GM12892 (cell line): ENCODE measurements at regions not wholly inside any gene's neighbourhood (a gene's known extent, or its start where the extent isn't known, plus 50 kb on each side); places are given as distances from the start of the nearest gene placed in this dataset.
"Not testable (repeated sequence)": the region's sequence is repeated elsewhere in the genome, so short reads cannot be mapped to it uniquely, and the experiment has no call there.

ENCODE experiments used
- DNase-seq: peaks from one replicate; pipeline ENCODE4 v3.0.0; 2011; ENCODE audit not compliant: insufficient read length
- FAIRE-seq: peaks from 2 replicates; lab custom pipeline; 2011; peaks lifted over from hg19 to GRCh38; lab: Jason Lieb, UNC
- POLR2A ChIP-seq: IDR thresholded peaks from 2 replicates; pipeline ENCODE4 v1.6.1; 2011; ENCODE audit warnings: low read depth, low read length, control low read depth
- POLR2AphosphoS5 ChIP-seq: IDR thresholded peaks from 2 replicates; pipeline ENCODE4 v1.6.1; 2011; ENCODE audit warnings: low read depth, low read length, control low read depth
- TAF1 ChIP-seq: IDR thresholded peaks from 2 replicates; pipeline ENCODE4 v1.6.1; 2011; ENCODE audit warnings: low read depth, mild to moderate bottlenecking, control low read depth, low read length, borderline replicate concordance

DNA sequence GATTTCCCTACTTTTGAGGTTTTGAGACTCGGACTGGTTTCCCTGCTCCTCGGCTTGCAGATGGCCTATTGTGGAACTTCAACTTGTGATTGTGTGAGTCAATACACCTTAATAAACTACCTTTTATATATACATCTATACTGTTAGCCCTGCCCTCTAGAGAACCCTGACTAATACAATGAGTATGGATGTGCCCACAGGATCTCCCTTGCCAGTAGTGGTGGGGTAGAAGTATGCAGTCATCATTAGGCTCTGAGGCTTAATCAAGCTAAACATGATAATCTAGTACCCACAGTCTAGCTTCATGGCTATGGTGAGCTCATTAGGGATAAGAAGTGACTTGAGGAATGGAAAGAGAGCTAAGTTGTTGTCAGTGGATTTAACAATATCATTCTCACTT, 412.8 kb upstream of the PTGER4 start:
- FAIRE-seq (no peak), DNase-seq (no peak)
- TF ChIP-seq TAF1 (no peak), POLR2AphosphoS5 (no peak), POLR2A (no peak)

GRCh38 chr5:40261984-40262383, 417.7 kb upstream of the PTGER4 start:
- DNase-seq (no peak), FAIRE-seq (no peak)
- no peak for TF ChIP-seq TAF1
- no peak for TF ChIP-seq POLR2A
- no peak for TF ChIP-seq POLR2AphosphoS5

DNA sequence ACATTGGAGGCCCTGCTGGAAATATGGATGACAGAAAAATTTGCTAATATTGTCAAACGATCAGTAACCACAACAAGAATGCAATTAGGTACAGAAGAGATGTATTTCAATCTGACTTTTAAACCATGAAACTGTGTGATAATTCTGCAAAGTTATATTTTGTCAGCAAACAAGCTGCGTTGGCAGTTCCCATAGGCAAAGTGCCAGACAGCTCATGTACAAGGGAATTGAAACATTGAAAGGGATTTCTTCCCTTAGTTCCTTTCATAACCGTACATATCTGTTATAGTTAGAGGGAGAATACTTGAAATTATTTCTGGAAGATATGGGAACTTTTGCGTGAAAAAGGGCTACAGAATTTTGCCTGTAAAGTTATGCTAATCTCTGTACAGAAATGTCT, 419.4 kb upstream of the PTGER4 start:
- TF ChIP-seq POLR2AphosphoS5 (no peak), TAF1 (no peak), POLR2A (no peak)
- DNase-seq = no peak
- FAIRE-seq = no peak

- DNase-seq = no peak
- no peak for FAIRE-seq
- TF ChIP-seq POLR2AphosphoS5 (no peak), TAF1 (no peak), POLR2A (no peak)
Measured at GRCh38 chr5:40258222-40258621, 421.5 kb upstream of the PTGER4 start.

GRCh38 chr5:40240671-40241070, 439.0 kb upstream of the PTGER4 start:
- no peak for TF ChIP-seq TAF1
- TF ChIP-seq POLR2A = no peak
- TF ChIP-seq POLR2AphosphoS5 = no peak
- DNase-seq (no peak), FAIRE-seq (no peak)

GRCh38 chr5:40240111-40240510, 439.6 kb upstream of the PTGER4 start:
- DNase-seq = no peak
- no peak for TF ChIP-seq TAF1
- no peak for TF ChIP-seq POLR2AphosphoS5
- no peak for TF ChIP-seq POLR2A
- no peak for FAIRE-seq

- DNase-seq (no peak), FAIRE-seq (no peak)
- no peak for TF ChIP-seq TAF1
- no peak for TF ChIP-seq POLR2AphosphoS5
- TF ChIP-seq POLR2A = no peak
Measured at GRCh38 chr5:40238066-40238745, 441.5 kb upstream of the PTGER4 start.

DNA sequence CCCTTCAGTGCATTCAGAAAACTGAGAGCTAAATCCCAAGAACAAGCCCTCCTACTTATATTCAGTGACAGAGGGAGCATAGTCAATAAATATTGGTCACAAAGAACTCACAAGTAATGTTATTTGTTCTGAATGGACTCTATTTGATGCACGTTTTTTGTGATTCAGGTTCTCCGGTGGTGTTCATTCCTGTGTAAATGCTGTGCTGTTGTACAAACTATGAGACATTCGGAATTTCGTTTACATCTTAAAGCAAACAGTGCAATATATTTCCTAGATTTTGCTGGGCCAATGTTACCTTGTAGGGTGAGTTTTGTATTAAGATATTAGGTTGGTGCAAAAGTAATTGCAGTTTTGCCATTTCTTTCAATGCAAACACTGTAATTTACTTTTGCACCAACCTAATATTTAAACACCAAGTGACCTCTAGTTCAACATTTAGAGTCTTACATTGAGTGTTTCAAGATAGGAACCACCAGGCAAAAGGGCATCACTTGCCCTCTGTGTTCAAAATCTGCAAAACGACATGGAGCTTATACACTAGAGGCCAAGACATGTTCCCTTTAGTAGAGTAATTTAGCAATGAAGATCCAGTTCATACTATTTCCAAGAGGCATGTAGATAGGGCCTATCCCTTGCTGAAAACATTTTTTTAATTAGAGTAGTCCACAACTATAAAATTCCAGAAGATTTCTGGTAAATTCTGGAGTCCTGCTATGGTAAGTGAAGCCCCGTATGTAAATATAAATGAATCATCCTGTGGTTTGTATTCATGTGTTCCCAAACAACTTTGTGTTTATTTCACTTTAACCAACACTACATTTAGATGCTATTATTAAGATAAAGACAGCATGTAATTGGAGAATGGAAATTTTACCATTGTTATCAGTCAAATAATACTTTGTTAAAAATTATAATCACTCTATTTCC, 444.0 kb upstream of the PTGER4 start:
- DNase-seq (no peak), FAIRE-seq (no peak)
- no peak for TF ChIP-seq POLR2A
- TF ChIP-seq POLR2AphosphoS5 = no peak
- no peak for TF ChIP-seq TAF1

GRCh38 chr5:40233268-40233667, 446.4 kb upstream of the PTGER4 start:
- no peak for TF ChIP-seq TAF1
- TF ChIP-seq POLR2AphosphoS5 = no peak
- TF ChIP-seq POLR2A = no peak
- no peak for DNase-seq
- no peak for FAIRE-seq

DNA sequence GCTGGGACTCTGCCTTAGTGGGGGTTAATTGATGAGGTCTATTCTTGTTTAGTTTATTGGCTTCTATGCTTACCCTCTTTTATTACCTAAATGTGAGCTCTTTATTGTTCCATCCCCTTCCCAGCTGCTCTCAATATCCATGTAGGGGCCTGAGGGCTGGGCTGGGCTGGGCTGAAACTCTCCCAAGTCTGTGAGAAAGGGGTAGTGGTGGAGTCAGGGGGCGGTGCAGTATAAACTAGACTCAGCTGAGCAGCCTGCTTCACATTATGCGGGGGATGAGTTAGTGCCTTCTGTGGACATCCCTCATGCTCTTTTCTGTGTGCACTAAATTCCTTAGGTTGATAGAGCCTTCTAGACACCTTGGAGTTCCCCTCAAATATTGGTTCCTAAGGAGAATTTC, 451.8 kb upstream of the PTGER4 start:
- DNase-seq (no peak), FAIRE-seq (no peak)
- TF ChIP-seq POLR2AphosphoS5 (no peak), TAF1 (no peak), POLR2A (no peak)

DNA sequence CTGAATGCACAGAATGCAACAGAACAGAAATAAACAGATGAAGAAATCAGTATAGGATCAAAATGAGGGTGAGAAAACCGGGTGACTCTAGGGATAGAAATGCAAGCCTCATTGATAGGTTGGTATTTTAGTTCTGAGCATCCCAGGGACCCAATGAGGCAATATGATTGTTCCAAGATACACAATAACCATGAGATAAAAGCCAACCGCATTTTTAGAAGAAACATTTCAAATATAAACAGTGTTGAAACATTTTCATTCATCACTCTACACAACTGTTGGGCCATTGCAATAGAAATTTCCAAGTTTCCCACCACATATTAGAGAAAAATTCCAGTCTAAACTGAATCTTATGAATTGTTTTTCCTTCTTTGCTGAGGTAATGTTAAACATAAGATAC, 452.3 kb upstream of the PTGER4 start:
- TF ChIP-seq TAF1 (no peak), POLR2A (no peak), POLR2AphosphoS5 (no peak)
- FAIRE-seq (no peak), DNase-seq (no peak)

DNA sequence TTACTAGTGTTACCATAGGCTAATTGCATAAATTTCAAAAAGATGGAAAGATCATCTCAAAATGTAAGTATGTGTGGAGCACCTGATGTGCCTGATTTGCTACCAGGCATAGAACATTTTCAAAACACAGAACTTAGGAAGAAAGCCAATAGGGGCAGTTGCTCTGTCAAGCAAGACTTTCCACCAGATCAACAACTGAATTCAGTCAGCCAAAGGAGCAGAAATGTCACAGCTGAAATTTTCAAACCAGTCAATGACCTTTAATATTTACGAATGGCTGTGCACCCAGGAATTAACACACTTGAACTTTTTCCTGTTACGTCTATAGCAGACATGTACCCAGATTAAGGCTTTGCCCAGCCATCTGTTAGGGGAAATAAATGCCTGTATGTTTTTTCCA, 452.8 kb upstream of the PTGER4 start:
- FAIRE-seq = no peak
- DNase-seq = no peak
- TF ChIP-seq POLR2A (no peak), TAF1 (no peak), POLR2AphosphoS5 (no peak)

DNA sequence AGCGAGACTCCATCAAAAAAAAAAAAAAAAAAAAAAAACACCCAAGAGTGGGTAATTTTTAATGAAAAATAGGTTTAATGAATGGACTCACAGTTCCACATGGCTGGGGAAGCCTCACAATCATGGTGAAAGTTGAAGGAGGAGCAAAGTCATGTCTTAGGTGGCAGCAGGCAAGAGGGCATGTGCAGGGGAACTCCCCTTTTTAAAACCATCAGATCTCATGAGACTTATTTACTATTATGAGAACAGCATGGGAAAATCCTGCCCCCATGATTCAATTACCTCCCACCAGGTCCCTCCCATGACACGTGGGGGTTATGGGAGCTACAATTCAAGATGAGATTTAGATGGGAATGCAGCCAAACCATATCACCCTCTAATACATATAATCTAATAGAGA, 454.6 kb upstream of the PTGER4 start:
- not testable (repeated sequence) for FAIRE-seq

More for the DNA sequence above, 454.6 kb upstream of the PTGER4 start:
- not testable (repeated sequence) for DNase-seq
